NOMO-1 (cell line): ENCODE measurements at regions not wholly inside any gene's neighbourhood (a gene's known extent, or its start where the extent isn't known, plus 50 kb on each side); places are given as distances from the start of the nearest gene placed in this dataset.
A peak's percentile ranks its signal among the peaks of the same experiment; 100 is the strongest.
"Not testable (repeated sequence)": the region's sequence is repeated elsewhere in the genome, so short reads cannot be mapped to it uniquely, and the experiment has no call there.

ENCODE experiments used
- DNase-seq, 2 experiments: peaks; one replicate each; lab custom pipeline; 2025; ENCODE audit not compliant: unreplicated experiment in 2 of 2; lab: John Stamatoyannopoulos, UW

GRCh38 chr13:99074693-99075092 lies 96.8 kb upstream of the DOCK9 start:
- DNase-seq = peak in 1 of 2 experiments; percentile 31

DNA sequence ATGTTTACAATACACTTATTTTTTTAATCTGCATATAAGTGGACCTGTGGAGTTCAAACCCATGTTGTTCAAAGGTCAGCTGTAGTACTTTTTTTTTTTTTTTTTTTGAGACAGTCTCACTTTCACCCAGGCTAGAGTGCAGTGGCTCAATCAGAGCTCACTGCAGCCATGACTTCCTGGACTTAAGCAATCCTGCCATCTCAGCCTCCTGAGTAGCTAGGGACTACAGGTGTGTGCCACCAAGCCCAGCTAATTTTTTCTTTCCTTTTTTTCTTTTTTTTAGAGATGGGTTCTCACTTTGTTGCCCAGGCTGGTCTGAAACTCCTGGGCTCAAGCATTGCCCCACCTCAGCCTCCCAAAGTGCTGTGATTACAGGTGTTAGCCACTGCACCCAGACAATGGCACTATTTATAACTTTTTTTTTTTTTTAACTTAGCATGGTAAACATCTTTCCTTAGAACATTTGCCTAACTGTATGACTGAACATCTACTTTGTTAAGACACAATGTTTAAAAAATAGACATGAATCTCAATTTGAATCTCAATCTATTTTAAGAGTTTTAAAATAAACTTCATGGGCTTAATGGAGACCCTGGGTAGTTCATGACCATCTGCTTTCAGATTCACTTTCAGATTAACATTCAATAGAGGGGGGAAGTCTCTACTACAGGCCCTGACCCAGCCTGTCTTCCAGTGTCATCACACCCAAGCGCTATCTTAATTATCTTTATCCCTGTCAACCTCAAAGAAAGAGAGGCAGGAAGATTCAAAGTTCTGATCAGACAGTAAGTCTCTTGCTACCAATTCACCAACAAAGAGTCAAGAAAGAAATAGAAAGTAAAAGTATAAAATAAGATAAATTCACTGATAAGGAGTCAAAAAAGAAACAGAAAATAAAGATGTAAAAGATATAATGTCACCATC lies 97.7 kb upstream of the DOCK9 start:
- no peak for DNase-seq

- no peak for DNase-seq
These were observed 100.3 kb upstream of the DOCK9 start for GRCh38 chr13:99078017-99078771.

DNA sequence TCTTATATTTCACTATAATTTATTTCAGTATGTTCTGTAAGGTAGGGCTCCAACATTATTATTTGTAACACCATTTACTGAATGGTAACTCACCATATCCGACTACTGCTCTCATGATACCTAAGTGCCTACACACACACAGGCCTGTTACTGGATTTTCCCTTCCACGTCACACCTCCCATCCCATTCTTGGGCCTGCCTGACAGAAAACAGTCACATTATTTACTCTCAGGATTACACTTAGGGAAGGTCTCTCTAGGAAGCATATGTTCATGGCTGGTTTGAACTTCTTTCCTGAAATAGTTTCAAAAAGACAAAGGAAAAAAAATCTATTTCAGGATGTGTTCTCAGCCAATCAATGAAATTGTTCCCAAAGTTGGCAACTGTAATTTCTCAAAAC lies 102.3 kb upstream of the DOCK9 start:
- no peak for DNase-seq

GRCh38 chr13:99083981-99084380 lies 106.1 kb upstream of the DOCK9 start:
- peak in 1 of 2 experiments; percentile 3 for DNase-seq

- no peak for DNase-seq
These were observed 107.4 kb upstream of the DOCK9 start for GRCh38 chr13:99085139-99085807.

DNA sequence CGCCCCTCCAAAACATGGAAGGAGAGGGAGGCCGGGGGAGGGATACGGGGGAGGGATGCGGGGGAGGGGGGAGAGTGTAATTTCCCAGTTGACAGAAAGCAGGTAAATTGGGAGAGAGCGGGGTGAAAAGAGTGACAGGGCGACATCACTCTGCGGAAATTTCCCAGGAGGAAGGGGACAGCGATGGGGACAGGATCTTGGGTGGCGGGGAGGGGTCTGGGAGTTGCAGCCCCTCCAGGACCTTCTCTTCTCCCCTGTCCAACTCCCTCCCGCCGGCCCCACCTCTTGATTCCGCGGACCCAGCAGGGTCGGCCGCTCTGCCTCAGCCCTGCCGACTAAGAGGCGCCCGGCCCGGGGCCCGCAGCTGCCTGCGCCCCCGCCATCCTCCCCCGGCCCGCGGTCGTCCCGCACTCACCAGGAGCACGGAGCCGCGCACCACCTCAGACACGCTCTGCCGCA lies 108.0 kb upstream of the DOCK9 start:
- DNase-seq = no peak

DNA sequence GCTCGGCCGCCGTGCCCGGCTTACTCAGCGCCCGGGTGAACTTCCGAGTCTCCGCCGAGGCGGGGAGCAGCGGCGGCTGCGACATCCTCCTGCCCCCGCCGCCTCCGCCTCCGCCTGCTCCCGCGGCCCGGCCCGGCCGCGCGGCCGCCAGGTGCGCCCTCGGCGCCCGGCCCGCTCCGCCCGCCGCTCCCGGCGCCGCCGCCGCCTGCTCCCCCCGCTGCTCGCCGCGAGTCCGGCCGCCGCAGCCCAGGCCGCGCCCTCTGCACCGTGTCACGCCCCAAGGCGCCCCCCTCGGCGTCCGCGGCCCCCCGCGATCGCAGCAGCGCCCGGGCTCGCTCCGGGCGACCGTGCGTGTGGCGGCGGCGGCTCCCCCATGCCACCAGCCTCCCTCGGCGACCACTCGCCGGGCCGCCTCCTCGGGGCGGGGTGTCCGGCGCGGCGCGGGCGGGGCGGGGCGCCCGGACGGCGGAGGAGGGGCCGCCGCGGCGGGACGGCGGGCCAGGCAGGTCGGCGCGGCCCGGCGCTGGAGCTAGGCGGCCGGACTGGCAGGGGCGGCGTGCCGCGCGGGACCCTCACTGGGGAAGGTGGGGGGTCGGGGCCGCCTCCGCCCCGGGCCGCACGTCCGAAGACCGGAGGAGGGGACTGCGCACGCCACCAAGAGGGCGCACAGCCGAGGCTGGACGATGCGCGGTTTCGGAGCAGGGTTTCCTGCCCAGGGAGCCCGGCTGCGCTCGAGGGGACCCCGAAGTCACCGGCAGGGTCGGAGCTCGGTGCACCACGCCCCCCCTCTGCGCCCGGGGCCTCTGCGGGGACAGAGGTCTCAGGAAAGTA lies 108.6 kb upstream of the DOCK9 start:
- DNase-seq = peak; percentile 34 to 74

DNA sequence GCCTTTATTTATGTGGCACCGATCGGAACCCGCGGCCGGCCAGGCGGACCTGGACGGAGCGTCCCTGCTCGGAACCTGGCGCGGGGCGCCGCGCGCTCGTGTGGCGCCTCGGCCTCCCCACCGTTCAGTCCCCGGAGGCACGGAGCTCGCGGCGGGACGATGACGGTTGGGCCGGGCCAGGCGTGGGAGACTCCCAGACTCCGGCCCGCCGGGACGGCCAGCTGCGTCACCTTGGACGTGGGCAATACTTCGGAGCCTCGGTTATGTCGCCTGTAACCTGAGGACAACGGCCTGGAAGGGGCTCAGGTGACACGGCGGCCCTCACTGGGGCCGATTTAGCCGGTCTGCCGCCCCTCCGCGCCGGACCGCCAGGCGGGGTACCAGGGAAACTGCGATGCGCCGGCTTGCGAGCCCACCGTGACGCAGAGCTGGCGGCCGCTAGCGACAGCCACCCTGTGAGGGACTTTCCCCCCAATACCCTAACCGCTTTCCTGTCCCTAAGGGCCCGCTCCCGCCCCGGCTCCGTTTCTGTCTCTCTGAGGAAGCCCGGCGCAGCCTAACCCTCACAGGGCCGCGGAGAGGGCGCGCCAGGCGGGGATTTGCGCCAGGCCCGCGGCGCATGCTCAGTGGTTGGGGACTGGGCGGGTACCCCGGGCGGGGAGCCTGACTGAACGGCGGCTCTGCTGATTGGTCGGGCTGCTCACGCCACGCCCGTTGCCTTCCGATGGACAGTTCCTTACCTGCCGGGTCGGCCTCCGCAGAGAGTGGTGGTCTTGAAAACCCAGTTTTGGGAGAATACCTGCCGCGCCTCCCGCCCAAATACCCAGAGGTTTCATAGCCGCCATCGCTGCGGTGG lies 109.5 kb upstream of the DOCK9 start:
- peak; percentile 81 to 95 for DNase-seq

- peak in 1 of 2 experiments; percentile 70 for DNase-seq
These were observed 110.2 kb upstream of the DOCK9 start for GRCh38 chr13:99087954-99088491.

DNA sequence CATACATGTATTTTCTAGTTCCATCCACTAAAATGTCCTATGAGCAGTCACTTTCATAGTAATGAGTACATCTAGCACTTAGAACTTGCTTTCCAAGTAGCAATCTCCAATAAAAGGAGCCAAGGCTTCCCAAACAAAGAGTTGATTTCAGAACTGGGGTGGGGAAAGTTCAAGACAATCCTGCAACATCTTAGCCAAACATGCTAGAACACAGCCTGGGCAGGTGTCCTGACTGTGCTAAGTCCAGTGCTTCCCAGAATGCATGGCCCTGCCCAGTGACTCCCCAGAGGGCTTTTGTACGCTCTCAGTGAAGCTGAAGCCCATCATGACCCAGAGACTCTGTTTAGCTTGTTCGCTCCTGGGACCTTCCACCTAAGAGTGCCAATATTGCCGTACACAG lies 106.7 kb upstream of the UBAC2 start:
- no peak for DNase-seq

- DNase-seq = not testable (repeated sequence)
These were observed 98.8 kb upstream of the UBAC2 start for GRCh38 chr13:99101831-99102230.

- no peak for DNase-seq
These were observed 97.1 kb upstream of the UBAC2 start for GRCh38 chr13:99103536-99103935.

- no peak for DNase-seq
These were observed 96.3 kb upstream of the UBAC2 start for GRCh38 chr13:99104396-99104795.

DNA sequence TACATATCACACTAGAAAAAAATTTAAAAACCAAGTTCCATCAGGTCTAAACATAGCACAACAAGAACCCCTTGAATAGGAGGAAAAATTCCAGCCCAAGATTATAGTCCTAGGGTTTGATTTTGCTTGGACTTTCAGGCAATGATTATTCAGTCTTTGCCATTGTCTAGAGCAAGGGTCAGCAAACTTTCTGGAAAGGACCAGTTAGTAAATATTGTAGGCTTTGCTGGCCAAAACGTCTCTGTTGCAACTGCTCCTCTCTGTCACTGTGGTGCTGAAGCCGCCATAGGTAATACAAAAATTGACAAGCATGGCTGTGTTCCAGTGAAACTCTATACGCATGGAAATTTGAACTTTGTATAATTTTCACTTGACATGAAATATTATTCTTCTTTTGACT lies 95.5 kb upstream of the UBAC2 start:
- no peak for DNase-seq

- DNase-seq = no peak
These were observed 87.3 kb upstream of the UBAC2 start for GRCh38 chr13:99113351-99113750.

DNA sequence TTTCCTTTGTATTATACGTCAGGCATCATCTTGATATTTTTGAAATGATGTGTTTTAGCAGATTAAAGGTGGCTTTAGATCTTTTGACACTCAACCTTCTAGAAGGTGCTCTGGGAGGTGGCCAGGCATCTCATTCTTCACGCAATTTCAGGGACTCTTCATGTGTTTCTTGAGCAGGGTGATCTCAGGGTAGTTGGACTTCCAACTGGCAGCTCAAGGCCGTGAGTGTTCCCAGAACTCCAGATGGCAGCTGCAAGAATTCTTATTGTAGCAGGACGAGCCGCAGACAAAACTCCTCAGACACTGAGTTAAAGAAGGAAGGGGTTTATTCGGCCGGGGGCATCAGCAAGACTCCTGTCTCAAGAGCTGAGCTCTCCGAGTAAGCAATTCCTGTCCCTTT lies 82.5 kb upstream of the UBAC2 start:
- DNase-seq = no peak

GRCh38 chr13:99119656-99120055 lies 81.0 kb upstream of the UBAC2 start:
- DNase-seq = no peak

GRCh38 chr13:99120751-99121150 lies 79.9 kb upstream of the UBAC2 start:
- no peak for DNase-seq
